Neuronal stem cell (in vitro differentiated cells): ENCODE measurements at regions not wholly inside any gene's neighbourhood (a gene's known extent, or its start where the extent isn't known, plus 50 kb on each side); places are given as distances from the start of the nearest gene placed in this dataset.

Experiments used
- DNase-seq: peaks from one replicate; pipeline ENCODE4 v3.0.0-alpha.2; 2013; ENCODE audit warnings: low spot score
- H2AFZ ChIP-seq: one replicate; pipeline ENCODE4 v1.6.1; 2013; ENCODE audit warnings: mild to moderate bottlenecking, low read length, inconsistent platforms
- H2AK5ac ChIP-seq: 2 replicates; pipeline ENCODE4 v1.6.1; 2013; ENCODE audit warnings: low read depth, mild to moderate bottlenecking, inconsistent platforms, low read length, moderate library complexity, mixed read lengths
- H2BK120ac ChIP-seq: 2 replicates; pipeline ENCODE4 v1.6.1; 2013; ENCODE audit warnings: low read depth, mild to moderate bottlenecking, inconsistent platforms, low read length, moderate library complexity, mixed read lengths
- H2BK12ac ChIP-seq: one replicate; pipeline ENCODE4 v1.6.1; 2013; ENCODE audit warnings: low read length, inconsistent platforms
- H2BK15ac ChIP-seq: 2 replicates; pipeline ENCODE4 v1.6.1; 2013; ENCODE audit warnings: mild to moderate bottlenecking, low read length, inconsistent platforms, mixed read lengths
- H2BK5ac ChIP-seq: one replicate; pipeline ENCODE4 v1.6.1; 2013; ENCODE audit warnings: inconsistent platforms, mild to moderate bottlenecking, low read length, moderate library complexity
- H3K14ac ChIP-seq: one replicate; pipeline ENCODE4 v1.6.1; 2013; ENCODE audit warnings: low read length, inconsistent platforms
- H3K18ac ChIP-seq: 2 replicates; pipeline ENCODE4 v1.6.1; 2013; ENCODE audit warnings: low read length, inconsistent platforms
- H3K23ac ChIP-seq: 2 replicates; pipeline ENCODE4 v1.6.1; 2013; ENCODE audit warnings: low read depth, mild to moderate bottlenecking, mixed read lengths, low read length, inconsistent platforms; ENCODE audit not compliant: poor library complexity
- H3K27ac ChIP-seq: replicated peaks from 3 replicates; pipeline ENCODE4 v1.5.1; 2013; ENCODE audit warnings: low read length, inconsistent platforms
- H3K27me3 ChIP-seq, 3 experiments: 2 replicates each; pipeline ENCODE4 v1.6.1; 2013; ENCODE audit warnings: low read length in 3 of 3, mild to moderate bottlenecking in 2 of 3, inconsistent platforms in 1 of 3, low read depth in 1 of 3, mixed read lengths in 1 of 3, moderate library complexity in 1 of 3; ENCODE audit not compliant: control insufficient read depth in 3 of 3, insufficient read depth in 3 of 3
- H3K36me3 ChIP-seq, 2 donors: replicated peaks in 1 of 2; 2 replicates each; pipeline ENCODE4 v1.6.1; 2013; ENCODE audit warnings: low read length in 2 of 2; ENCODE audit not compliant: control insufficient read depth in 2 of 2, insufficient read depth in 2 of 2
- H3K4ac ChIP-seq: 2 replicates; pipeline ENCODE4 v1.6.1; 2013; ENCODE audit warnings: inconsistent platforms, mild to moderate bottlenecking, low read length, moderate library complexity
- H3K4me1 ChIP-seq, 2 donors: 1 replicate in 1 of 2; 2 replicates in 1 of 2; pipeline ENCODE4 v1.6.1; 2013; ENCODE audit warnings: low read length in 2 of 2, low read depth in 1 of 2; ENCODE audit not compliant: control insufficient read depth in 2 of 2, insufficient read depth in 1 of 2
- H3K4me2 ChIP-seq: one replicate; pipeline ENCODE4 v1.6.1; 2013; ENCODE audit warnings: mild to moderate bottlenecking, low read length, inconsistent platforms; ENCODE audit not compliant: insufficient read depth, poor library complexity, severe bottlenecking
- H3K4me3 ChIP-seq, 2 donors: 2 replicates each; pipeline ENCODE4 v1.5.1; 2013; ENCODE audit warnings: low read length in 2 of 2, mild to moderate bottlenecking in 2 of 2, inconsistent platforms in 1 of 2, moderate library complexity in 1 of 2
- H3K79me1 ChIP-seq: one replicate; pipeline ENCODE4 v1.6.1; 2013; ENCODE audit warnings: low read depth, mild to moderate bottlenecking, inconsistent platforms, low read length, moderate library complexity
- H3K9ac ChIP-seq: one replicate; pipeline ENCODE4 v1.6.1; 2013; ENCODE audit warnings: mild to moderate bottlenecking, low read depth, low read length, inconsistent platforms; ENCODE audit not compliant: poor library complexity
- H3K9me3 ChIP-seq, 2 donors: replicated peaks in 1 of 2; 2 replicates each; pipeline versions ENCODE3 to v1.6.1; 2013; ENCODE audit warnings: low read length in 2 of 2, mild to moderate bottlenecking in 2 of 2, inconsistent platforms in 1 of 2, low read depth in 1 of 2, mixed read lengths in 1 of 2, moderate library complexity in 1 of 2; ENCODE audit not compliant: control insufficient read depth in 2 of 2, insufficient read depth in 1 of 2
- H4K8ac ChIP-seq: one replicate; pipeline ENCODE4 v1.6.1; 2013; ENCODE audit warnings: low read depth, mild to moderate bottlenecking, inconsistent platforms, low read length, moderate library complexity
- H4K91ac ChIP-seq: one replicate; pipeline ENCODE4 v1.6.1; 2013; ENCODE audit warnings: low read length, low read depth, mild to moderate bottlenecking, inconsistent platforms; ENCODE audit not compliant: poor library complexity
- WGBS, 2 donors: extraction: QIAGEN DNeasy Blood & Tissue Kit; methylation state at CpG; one replicate each; pipeline ENCODE4 v1.1.7; 2013; ENCODE audit warnings: missing lambda C conversion rate in 2 of 2, mixed read lengths in 1 of 2; ENCODE audit not compliant: insufficient read length in 2 of 2, insufficient replicate concordance in 1 of 2; ENCODE audit errors: extremely low coverage in 2 of 2; 5-methylcytosine and 5-hydroxymethylcytosine counted together

GRCh38 chr3:40753291-40753770, 228.6 kb downstream of the ZNF621 start:
- H3K4ac ChIP-seq = no peak overlapping the region
- H2BK12ac ChIP-seq = no peak overlapping the region
- no peak overlapping the region for H2AFZ ChIP-seq

GRCh38 chr3:40753951-40754350, 229.2 kb downstream of the ZNF621 start:
- H2AFZ ChIP-seq = no peak overlapping the region

More at GRCh38 chr3:40753291-40753770, 228.6 kb downstream of the ZNF621 start:
- Histone ChIP-seq H3K18ac (no peak overlapping the region), H3K36me3 (no peaks in the 10 kb centered on the region), H4K91ac (no peak overlapping the region), H2BK15ac (no peak overlapping the region), H3K9ac (no peak overlapping the region), H4K8ac (no peak overlapping the region), H3K4me2 (no peak overlapping the region), H3K23ac (no peak overlapping the region), H2BK120ac (no peak overlapping the region), H3K79me1 (no peaks in the 10 kb centered on the region), H2BK5ac (no peak overlapping the region), H3K4me1 (peaks cover 0 to 1% of the 10 kb centered on the region in 2 donors), H3K4me3 (no peak overlapping the region), H3K27ac (no peak overlapping the region), H3K9me3 (no peaks in the 10 kb centered on the region), H3K14ac (no peak overlapping the region), H2AK5ac (no peak overlapping the region), H3K27me3 (no peaks in the 10 kb centered on the region)
- no peak for DNase-seq

GRCh38 chr3:40754994-40755393, 230.2 kb downstream of the ZNF621 start:
- no peak for DNase-seq
- Histone ChIP-seq H3K36me3 (no peaks in the 10 kb centered on the region), H3K4me2 (no peak overlapping the region), H3K27ac (no peak overlapping the region), H3K9ac (no peak overlapping the region), H3K23ac (no peak overlapping the region), H4K91ac (no peak overlapping the region), H2BK15ac (no peak overlapping the region), H3K9me3 (no peaks in the 10 kb centered on the region), H3K4ac (no peak overlapping the region), H3K4me1 (no peaks in the 10 kb centered on the region), H2AK5ac (no peak overlapping the region), H3K14ac (no peak overlapping the region), H4K8ac (no peak overlapping the region), H3K79me1 (no peaks in the 10 kb centered on the region), H2BK12ac (no peak overlapping the region), H3K18ac (no peak overlapping the region), H2BK120ac (no peak overlapping the region), H2AFZ (no peak overlapping the region), H3K4me3 (no peak overlapping the region), H2BK5ac (no peak overlapping the region), H3K27me3 (no peaks in the 10 kb centered on the region)
- WGBS, 2 donors = no CpG with 5 or more reads among the region's 2 CpGs

More at GRCh38 chr3:40753951-40754350, 229.2 kb downstream of the ZNF621 start:
- Histone ChIP-seq H3K18ac (no peak overlapping the region), H2AK5ac (no peak overlapping the region), H3K9ac (no peak overlapping the region), H3K9me3 (no peaks in the 10 kb centered on the region), H2BK120ac (no peak overlapping the region), H2BK12ac (no peak overlapping the region), H3K27ac (no peak overlapping the region), H3K4me1 (no peaks in the 10 kb centered on the region), H3K4me3 (no peak overlapping the region), H3K27me3 (no peaks in the 10 kb centered on the region), H2BK5ac (no peak overlapping the region), H3K4ac (no peak overlapping the region), H3K4me2 (no peak overlapping the region), H3K14ac (no peak overlapping the region), H4K91ac (no peak overlapping the region), H3K36me3 (no peaks in the 10 kb centered on the region), H4K8ac (no peak overlapping the region), H2BK15ac (no peak overlapping the region), H3K23ac (no peak overlapping the region), H3K79me1 (no peaks in the 10 kb centered on the region)
- no peak for DNase-seq
- WGBS, 2 donors = no CpG with 5 or more reads among the region's 3 CpGs

- Histone ChIP-seq H2BK15ac (no peak overlapping the region), H3K4me2 (no peak overlapping the region), H3K4me1 (no peaks in the 10 kb centered on the region), H4K8ac (no peak overlapping the region), H3K14ac (no peak overlapping the region), H3K9ac (no peak overlapping the region), H3K23ac (no peak overlapping the region), H3K36me3 (no peaks in the 10 kb centered on the region), H3K27me3 (no peaks in the 10 kb centered on the region), H2AK5ac (no peak overlapping the region), H3K79me1 (no peaks in the 10 kb centered on the region), H3K27ac (no peak overlapping the region), H2BK120ac (no peak overlapping the region), H3K18ac (no peak overlapping the region), H4K91ac (no peak overlapping the region), H3K9me3 (no peaks in the 10 kb centered on the region), H3K4ac (no peak overlapping the region), H2BK5ac (no peak overlapping the region), H3K4me3 (no peak overlapping the region), H2AFZ (no peak overlapping the region), H2BK12ac (no peak overlapping the region)
- WGBS, 2 donors = no CpG with 5 or more reads among the region's 1 CpG
- no peak for DNase-seq
Observed at GRCh38 chr3:40756500-40756899, 231.7 kb downstream of the ZNF621 start.
